Sigmoid colon (tissue), 4 donors: ENCODE measurements at regions not wholly inside any gene's neighbourhood (a gene's known extent, or its start where the extent isn't known, plus 50 kb on each side); places are given as distances from the start of the nearest gene placed in this dataset.

Experiments used
- POLR2A ChIP-seq, 2 donors: fragments of 450-650 bp; IDR thresholded peaks; one replicate each; pipeline ENCODE4 v1.6.1; 2016; ENCODE audit warnings: antibody characterized with exemption in 2 of 2, mild to moderate bottlenecking in 2 of 2, moderate library complexity in 2 of 2
- POLR2AphosphoS5 ChIP-seq, 4 donors: sonication (generic); formaldehyde crosslinking; IDR thresholded peaks; one replicate each; pipeline ENCODE4 v1.6.1; 2017; ENCODE audit warnings: antibody characterized with exemption in 4 of 4
- TF ChIP-seq, protein P1 (sequence below), 4 experiments: fragments of 450-650 bp in 3 of 4; fragments of 200-600 bp in 1 of 4; IDR thresholded peaks; one replicate each; pipeline ENCODE4 v1.5.1; 2016 to 2019; ENCODE audit warnings: antibody characterized with exemption in 4 of 4, mild to moderate bottlenecking in 3 of 4, moderate library complexity in 2 of 4

DNA sequence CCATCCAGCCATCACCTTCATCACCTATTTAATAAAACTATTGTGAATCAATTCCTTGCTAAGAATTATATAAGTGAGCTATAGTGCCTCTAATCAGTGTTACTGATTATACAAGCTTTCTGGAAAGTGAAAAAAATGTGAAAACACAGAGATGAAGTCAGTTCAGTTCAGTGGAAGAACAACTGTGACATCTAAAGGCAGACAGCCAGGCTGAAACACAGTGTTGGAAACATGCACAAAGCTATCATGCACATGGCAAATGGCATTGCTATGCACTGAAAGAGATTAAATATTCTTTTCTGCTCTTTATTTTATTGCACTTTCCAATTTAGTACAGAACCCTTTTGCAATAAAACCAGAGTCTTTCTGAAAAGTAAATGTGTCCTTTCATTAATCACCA is 294.0 kb downstream of the RBM26 start:
- TF ChIP-seq, protein P1, sequence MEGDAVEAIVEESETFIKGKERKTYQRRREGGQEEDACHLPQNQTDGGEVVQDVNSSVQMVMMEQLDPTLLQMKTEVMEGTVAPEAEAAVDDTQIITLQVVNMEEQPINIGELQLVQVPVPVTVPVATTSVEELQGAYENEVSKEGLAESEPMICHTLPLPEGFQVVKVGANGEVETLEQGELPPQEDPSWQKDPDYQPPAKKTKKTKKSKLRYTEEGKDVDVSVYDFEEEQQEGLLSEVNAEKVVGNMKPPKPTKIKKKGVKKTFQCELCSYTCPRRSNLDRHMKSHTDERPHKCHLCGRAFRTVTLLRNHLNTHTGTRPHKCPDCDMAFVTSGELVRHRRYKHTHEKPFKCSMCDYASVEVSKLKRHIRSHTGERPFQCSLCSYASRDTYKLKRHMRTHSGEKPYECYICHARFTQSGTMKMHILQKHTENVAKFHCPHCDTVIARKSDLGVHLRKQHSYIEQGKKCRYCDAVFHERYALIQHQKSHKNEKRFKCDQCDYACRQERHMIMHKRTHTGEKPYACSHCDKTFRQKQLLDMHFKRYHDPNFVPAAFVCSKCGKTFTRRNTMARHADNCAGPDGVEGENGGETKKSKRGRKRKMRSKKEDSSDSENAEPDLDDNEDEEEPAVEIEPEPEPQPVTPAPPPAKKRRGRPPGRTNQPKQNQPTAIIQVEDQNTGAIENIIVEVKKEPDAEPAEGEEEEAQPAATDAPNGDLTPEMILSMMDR (IDR thresholded peaks at IDR 0.05), result no peak
- TF ChIP-seq POLR2A (IDR thresholded peaks at IDR 0.05), result no peak
- TF ChIP-seq POLR2AphosphoS5 (IDR thresholded peaks at IDR 0.05), result no peak
